ENCODE measurements at regions not wholly inside any gene's neighbourhood (a gene's known extent, or its start where the extent isn't known, plus 50 kb on each side); places are given as distances from the start of the nearest gene placed in this dataset.

DNA sequence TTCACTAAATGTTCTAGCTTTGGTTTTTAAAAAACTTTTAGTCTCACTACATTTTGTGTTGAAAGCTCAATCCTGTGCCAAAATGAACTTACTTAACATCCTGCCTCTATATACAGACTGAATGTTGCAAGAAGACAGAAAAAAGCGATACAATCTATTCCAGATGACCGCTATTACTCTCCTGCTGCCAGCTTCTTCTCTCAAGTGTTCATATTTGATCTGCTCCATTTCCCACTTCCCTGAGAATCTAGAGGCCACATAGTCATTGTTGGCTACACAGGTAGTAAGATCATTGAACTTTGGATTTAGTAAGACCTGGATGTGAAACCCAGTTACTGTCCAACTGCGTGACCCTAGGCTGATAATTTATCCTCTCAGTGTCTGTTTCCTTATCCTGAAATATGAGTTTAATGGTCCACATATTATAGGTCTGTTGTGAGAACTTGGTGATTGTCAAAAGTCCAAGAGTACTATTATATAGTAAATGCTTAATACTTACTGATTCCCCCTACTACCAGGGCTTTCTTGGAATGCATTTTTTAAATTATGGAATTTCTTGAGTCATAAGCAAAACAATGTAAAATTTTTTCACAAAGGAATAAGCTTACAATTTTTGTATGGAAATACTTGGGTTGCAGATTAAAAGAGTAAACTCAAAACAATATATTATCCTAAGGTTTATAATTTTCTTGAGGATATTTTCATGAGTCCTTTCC is 976.8 kb upstream of the ADGRL3 start:
- H3K27me3 Mint-ChIP-seq (ENCODE audit: low read depth) = no peaks in the 10 kb centered on the region
- no peak overlapping the region for H3K27ac Mint-ChIP-seq
- H3K36me3 Mint-ChIP-seq = no peaks in the 10 kb centered on the region
- no peak for DNase-seq (ENCODE audit: low spot score in 2 of 2, unreplicated experiment in 2 of 2)
- peaks cover 9% of the 10 kb centered on the region for H3K4me1 Mint-ChIP-seq
- H3K4me3 Mint-ChIP-seq = no peak overlapping the region
- TF ChIP-seq CTCF (IDR thresholded peaks at IDR 0.05; ENCODE audit: unreplicated experiment) = no peak
- H3K9me3 Mint-ChIP-seq = peaks cover 2% of the 10 kb centered on the region

GRCh38 chr4:60241866-60242265 is 958.3 kb upstream of the ADGRL3 start:
- H3K9me3 Mint-ChIP-seq = peaks cover 6% of the 10 kb centered on the region
- peaks cover 11% of the 10 kb centered on the region for H3K4me1 Mint-ChIP-seq
- no peak for DNase-seq (ENCODE audit: low spot score in 2 of 2, unreplicated experiment in 2 of 2)
- no peak for TF ChIP-seq CTCF (IDR thresholded peaks at IDR 0.05; ENCODE audit: unreplicated experiment)
- no peak overlapping the region for H3K4me3 Mint-ChIP-seq
- H3K27ac Mint-ChIP-seq = peak overlapping the region; percentile 15
- no peaks in the 10 kb centered on the region for H3K36me3 Mint-ChIP-seq
- no peaks in the 10 kb centered on the region for H3K27me3 Mint-ChIP-seq (ENCODE audit: low read depth)

DNA sequence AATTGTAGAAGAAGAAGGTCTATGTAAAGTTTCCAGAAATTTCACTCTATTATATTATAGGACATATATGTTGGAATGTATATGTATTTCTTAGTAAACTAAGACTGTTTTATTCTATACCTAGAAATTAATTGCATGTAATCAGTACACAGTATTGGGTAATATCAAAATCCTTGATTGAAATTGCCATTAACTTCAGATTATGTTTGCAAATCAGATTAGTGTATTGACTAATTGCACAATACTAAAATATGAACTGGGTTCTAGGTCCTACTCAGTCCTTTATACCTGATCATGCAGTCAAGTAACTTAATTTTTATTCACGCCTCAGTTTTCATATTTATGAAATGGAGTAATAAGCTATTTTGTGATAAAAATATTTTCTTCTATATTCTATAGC is 950.3 kb upstream of the ADGRL3 start:
- H3K9me3 Mint-ChIP-seq = no peaks in the 10 kb centered on the region
- no peak for DNase-seq (ENCODE audit: low spot score in 2 of 2, unreplicated experiment in 2 of 2)
- no peaks in the 10 kb centered on the region for H3K36me3 Mint-ChIP-seq
- no peaks in the 10 kb centered on the region for H3K27me3 Mint-ChIP-seq (ENCODE audit: low read depth)
- H3K4me1 Mint-ChIP-seq = no peaks in the 10 kb centered on the region
- no peak for TF ChIP-seq CTCF (IDR thresholded peaks at IDR 0.05; ENCODE audit: unreplicated experiment)
- no peak overlapping the region for H3K27ac Mint-ChIP-seq
- H3K4me3 Mint-ChIP-seq = no peak overlapping the region

GRCh38 chr4:60250657-60251056 is 949.5 kb upstream of the ADGRL3 start:
- peaks cover 6% of the 10 kb centered on the region for H3K9me3 Mint-ChIP-seq
- no peaks in the 10 kb centered on the region for H3K36me3 Mint-ChIP-seq
- no peak overlapping the region for H3K4me3 Mint-ChIP-seq
- no peak for DNase-seq (ENCODE audit: low spot score in 2 of 2, unreplicated experiment in 2 of 2)
- no peak for TF ChIP-seq CTCF (IDR thresholded peaks at IDR 0.05; ENCODE audit: unreplicated experiment)
- no peaks in the 10 kb centered on the region for H3K4me1 Mint-ChIP-seq
- H3K27me3 Mint-ChIP-seq (ENCODE audit: low read depth) = no peaks in the 10 kb centered on the region
- H3K27ac Mint-ChIP-seq = no peak overlapping the region

GRCh38 chr4:60259781-60260180 is 940.3 kb upstream of the ADGRL3 start:
- no peak for DNase-seq (ENCODE audit: low spot score in 2 of 2, unreplicated experiment in 2 of 2)
- Mint-ChIP-seq H3K27me3 (ENCODE audit: low read depth) (no peaks in the 10 kb centered on the region), H3K36me3 (no peaks in the 10 kb centered on the region), H3K4me3 (no peak overlapping the region), H3K4me1 (no peaks in the 10 kb centered on the region), H3K9me3 (peaks cover 8% of the 10 kb centered on the region), H3K27ac (no peak overlapping the region)
- TF ChIP-seq CTCF (IDR thresholded peaks at IDR 0.05; ENCODE audit: unreplicated experiment) = no peak

GRCh38 chr4:60266505-60266904 is 933.6 kb upstream of the ADGRL3 start:
- Mint-ChIP-seq H3K9me3 (peaks cover 4% of the 10 kb centered on the region), H3K27ac (no peak overlapping the region), H3K36me3 (no peaks in the 10 kb centered on the region), H3K4me3 (no peak overlapping the region), H3K27me3 (ENCODE audit: low read depth) (no peaks in the 10 kb centered on the region), H3K4me1 (no peaks in the 10 kb centered on the region)
- no peak for TF ChIP-seq CTCF (IDR thresholded peaks at IDR 0.05; ENCODE audit: unreplicated experiment)
- DNase-seq (ENCODE audit: low spot score in 2 of 2, unreplicated experiment in 2 of 2) = no peak

All from mesothelial cell of epicardium (in vitro differentiated cells).